ENCODE measurements at regions not wholly inside any gene's neighbourhood (a gene's known extent, or its start where the extent isn't known, plus 50 kb on each side); places are given as distances from the start of the nearest gene placed in this dataset.

- no peak for TF ChIP-seq POLR2A (IDR thresholded peaks at IDR 0.05; ENCODE audit: low read depth, low read length)
- TF ChIP-seq TAF1 (IDR thresholded peaks at IDR 0.05; ENCODE audit: low read depth, low read length): no peak
- TF ChIP-seq POLR2AphosphoS5 (IDR thresholded peaks at IDR 0.05; ENCODE audit: low read depth, low read length): no peak
- no peak for TF ChIP-seq POU2F2 (IDR thresholded peaks at IDR 0.05; ENCODE audit: low read depth, low read length)
These were observed 166.3 kb upstream of the EEF1E1 start for GRCh38 chr6:8268606-8269005.
